ENCODE measurements at regions not wholly inside any gene's neighbourhood (a gene's known extent, or its start where the extent isn't known, plus 50 kb on each side); places are given as distances from the start of the nearest gene placed in this dataset.
A peak's percentile ranks its signal among the peaks of the same experiment; 100 is the strongest.

DNA sequence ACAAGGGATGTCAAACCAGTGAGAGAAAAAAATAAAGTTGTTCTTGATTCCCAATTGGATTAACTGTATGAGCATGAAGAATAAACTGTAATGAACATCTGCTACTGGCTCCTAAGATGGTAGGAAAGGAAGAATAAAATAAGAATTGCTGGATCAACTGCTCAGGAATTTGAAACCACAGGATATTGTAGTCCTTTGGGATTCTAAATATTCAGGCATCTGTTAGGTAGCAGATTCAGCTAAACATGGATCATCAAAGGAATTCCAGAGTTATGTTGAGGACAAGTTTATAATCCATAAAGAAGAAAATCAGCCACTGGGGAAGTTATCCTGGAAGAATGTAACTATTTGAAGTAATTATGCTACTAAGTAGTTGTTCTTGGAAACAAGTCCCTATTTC, 65.8 kb downstream of the ISL1 start:
- H3K9me3 ChIP-seq (ENCODE audit: insufficient read depth, low read depth, low read length) = no peaks in the 10 kb centered on the region
- H3K27me3 ChIP-seq (ENCODE audit: insufficient read depth, low read length) = no peaks in the 10 kb centered on the region
- peaks cover 15% of the 10 kb centered on the region for H3K4me1 ChIP-seq (ENCODE audit: insufficient read depth, low read length)
- no peak overlapping the region for H3K9ac ChIP-seq (ENCODE audit: low read depth, low read length)
- no peak overlapping the region for H3K4me3 ChIP-seq (ENCODE audit: low read length)
- H3K36me3 ChIP-seq (ENCODE audit: insufficient read depth, low read length) = no peaks in the 10 kb centered on the region
- H3K27ac ChIP-seq (ENCODE audit: low read depth, low read length) = no peak overlapping the region

DNA sequence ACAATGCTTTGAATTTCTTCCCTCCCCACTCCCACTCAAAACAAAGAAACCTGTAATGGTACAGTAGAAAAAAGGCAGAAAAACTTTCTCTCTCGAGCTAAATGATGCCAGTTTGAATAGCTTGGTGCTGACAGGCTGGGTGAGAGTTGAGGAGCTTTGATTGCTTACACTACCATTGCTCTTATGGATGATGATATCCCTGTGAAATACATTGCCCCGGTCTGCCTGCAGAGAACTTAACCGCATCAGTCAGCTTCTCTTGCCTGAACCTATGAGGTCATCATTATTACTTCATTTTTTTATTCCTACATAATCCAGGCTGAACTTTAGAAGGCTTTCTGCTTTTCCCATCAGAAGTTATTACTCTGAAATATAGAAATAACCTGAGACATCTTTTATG, 69.3 kb downstream of the ISL1 start:
- WGBS = 92% methylated on average over 3 of the region's 3 CpGs
- H3K27ac ChIP-seq (ENCODE audit: low read depth, low read length) = no peak overlapping the region
- H3K9me3 ChIP-seq (ENCODE audit: insufficient read depth, low read depth, low read length) = no peaks in the 10 kb centered on the region
- H3K4me3 ChIP-seq (ENCODE audit: low read length) = no peak overlapping the region
- H3K9ac ChIP-seq (ENCODE audit: low read depth, low read length) = no peak overlapping the region
- H3K27me3 ChIP-seq (ENCODE audit: insufficient read depth, low read length) = no peaks in the 10 kb centered on the region
- H3K4me1 ChIP-seq (ENCODE audit: insufficient read depth, low read length) = peaks cover 8% of the 10 kb centered on the region
- no peaks in the 10 kb centered on the region for H3K36me3 ChIP-seq (ENCODE audit: insufficient read depth, low read length)

DNA sequence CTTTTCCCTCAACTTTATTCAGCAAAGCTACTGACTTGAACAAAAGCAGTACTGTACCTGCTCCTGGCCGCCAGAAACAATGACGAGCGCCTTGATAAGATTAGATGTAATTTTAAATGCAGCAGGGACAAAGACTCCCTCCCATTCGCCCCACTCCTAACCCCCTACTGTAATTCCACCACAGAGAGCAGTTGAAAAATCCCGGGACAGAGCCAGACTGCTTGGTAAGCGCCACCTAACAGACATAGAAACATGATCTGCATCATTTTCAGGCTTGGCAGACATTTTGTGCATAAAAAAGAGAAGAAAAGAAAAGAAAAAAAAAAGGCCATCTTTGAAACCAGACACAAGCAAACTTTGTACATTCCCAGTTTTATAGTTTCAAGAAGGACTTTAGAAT, 81.9 kb downstream of the ISL1 start:
- H3K27me3 ChIP-seq (ENCODE audit: insufficient read depth, low read length) = no peaks in the 10 kb centered on the region
- 46% methylated on average over 4 of the region's 6 CpGs for WGBS
- H3K27ac ChIP-seq (ENCODE audit: low read depth, low read length) = no peak overlapping the region
- H3K9ac ChIP-seq (ENCODE audit: low read depth, low read length) = 0 out of 2 replicates have a peak overlapping the region, but pooled peaks have one; percentile 12
- H3K9me3 ChIP-seq (ENCODE audit: insufficient read depth, low read depth, low read length) = no peaks in the 10 kb centered on the region
- H3K4me3 ChIP-seq (ENCODE audit: low read length) = no peak overlapping the region
- peaks cover 9% of the 10 kb centered on the region; the same call in 1 of the 2 replicates for H3K4me1 ChIP-seq (ENCODE audit: insufficient read depth, low read length)
- no peaks in the 10 kb centered on the region for H3K36me3 ChIP-seq (ENCODE audit: insufficient read depth, low read length)

DNA sequence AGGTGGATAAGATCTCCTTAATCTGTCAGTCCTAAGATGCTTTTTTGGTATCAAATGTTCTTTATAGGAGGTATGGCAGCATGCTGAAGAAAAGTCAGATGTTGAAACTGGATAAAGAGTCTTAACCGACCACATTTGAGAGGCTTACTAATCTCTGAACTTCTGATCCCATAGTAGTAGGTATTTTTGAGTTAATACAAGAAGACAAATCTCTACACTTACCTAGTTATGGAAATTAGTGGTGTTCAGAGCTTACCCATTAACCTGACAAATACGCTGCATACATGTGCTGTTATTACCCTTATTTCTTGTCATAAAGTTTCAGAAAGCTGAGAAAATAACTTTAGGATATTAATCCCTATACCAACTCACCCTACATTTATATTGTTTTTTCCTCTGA, 83.0 kb downstream of the ISL1 start:
- no peaks in the 10 kb centered on the region for H3K9me3 ChIP-seq (ENCODE audit: insufficient read depth, low read depth, low read length)
- no peaks in the 10 kb centered on the region for H3K36me3 ChIP-seq (ENCODE audit: insufficient read depth, low read length)
- H3K27ac ChIP-seq (ENCODE audit: low read depth, low read length) = no peak overlapping the region
- no peak overlapping the region for H3K9ac ChIP-seq (ENCODE audit: low read depth, low read length)
- H3K4me1 ChIP-seq (ENCODE audit: insufficient read depth, low read length) = peaks cover 9% of the 10 kb centered on the region; the same call in 1 of the 2 replicates
- H3K4me3 ChIP-seq (ENCODE audit: low read length) = no peak overlapping the region
- H3K27me3 ChIP-seq (ENCODE audit: insufficient read depth, low read length) = no peaks in the 10 kb centered on the region
- 95% methylated on average over 2 of the region's 2 CpGs for WGBS

DNA sequence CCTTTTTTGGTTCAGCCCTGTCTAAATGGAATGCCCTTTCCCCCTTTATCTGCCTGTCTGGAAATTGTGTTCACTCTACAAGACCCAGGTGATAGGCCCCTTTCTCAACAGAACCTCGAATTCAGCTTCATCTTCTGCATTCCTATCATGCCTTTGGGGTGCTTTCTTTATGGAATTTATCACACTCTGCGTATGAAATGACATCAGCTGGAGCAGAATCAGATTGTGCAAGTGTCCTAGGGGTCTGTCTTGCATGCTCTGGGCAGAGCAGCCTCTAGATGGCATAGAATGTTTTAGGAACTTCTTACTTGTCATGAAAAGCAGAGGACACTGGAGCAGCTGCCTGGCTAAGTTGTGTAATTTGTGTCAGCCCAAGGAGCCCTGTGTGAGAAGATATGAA, 84.9 kb downstream of the ISL1 start:
- Histone ChIP-seq H3K27me3 (ENCODE audit: insufficient read depth, low read length) (no peaks in the 10 kb centered on the region), H3K27ac (ENCODE audit: low read depth, low read length) (no peak overlapping the region), H3K4me3 (ENCODE audit: low read length) (no peak overlapping the region), H3K36me3 (ENCODE audit: insufficient read depth, low read length) (no peaks in the 10 kb centered on the region), H3K9ac (ENCODE audit: low read depth, low read length) (no peak overlapping the region), H3K9me3 (ENCODE audit: insufficient read depth, low read depth, low read length) (no peaks in the 10 kb centered on the region), H3K4me1 (ENCODE audit: insufficient read depth, low read length) (peaks cover 9% of the 10 kb centered on the region; the same call in 1 of the 2 replicates)
- WGBS = 87% methylated on average over 2 of the region's 2 CpGs

DNA sequence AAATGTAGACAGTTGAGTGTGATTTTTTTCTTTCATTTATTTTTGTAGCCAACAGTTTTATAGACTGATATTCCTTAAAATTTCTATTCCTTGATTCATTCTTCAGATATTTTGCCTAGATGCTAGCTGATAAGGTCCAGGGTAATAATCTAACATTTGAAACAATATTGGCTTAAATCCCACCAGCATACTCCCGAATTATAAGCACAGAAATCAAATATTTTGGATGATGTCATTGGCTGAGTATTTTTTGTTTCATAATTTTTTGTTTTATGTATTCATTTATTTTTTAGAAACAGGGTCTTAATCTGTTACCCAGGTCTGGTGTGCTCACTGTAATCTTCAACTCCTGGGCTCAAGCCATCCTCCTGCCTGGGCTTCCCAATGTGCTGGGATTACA, 88.4 kb downstream of the ISL1 start:
- H3K27me3 ChIP-seq (ENCODE audit: insufficient read depth, low read length) = no peaks in the 10 kb centered on the region
- H3K9me3 ChIP-seq (ENCODE audit: insufficient read depth, low read depth, low read length) = no peaks in the 10 kb centered on the region
- no peak overlapping the region for H3K4me3 ChIP-seq (ENCODE audit: low read length)
- no peak overlapping the region for H3K27ac ChIP-seq (ENCODE audit: low read depth, low read length)
- H3K36me3 ChIP-seq (ENCODE audit: insufficient read depth, low read length) = no peaks in the 10 kb centered on the region
- H3K4me1 ChIP-seq (ENCODE audit: insufficient read depth, low read length) = no peaks in the 10 kb centered on the region
- WGBS = no CpG with 5 or more reads among the region's 1 CpG
- H3K9ac ChIP-seq (ENCODE audit: low read depth, low read length) = no peak overlapping the region

DNA sequence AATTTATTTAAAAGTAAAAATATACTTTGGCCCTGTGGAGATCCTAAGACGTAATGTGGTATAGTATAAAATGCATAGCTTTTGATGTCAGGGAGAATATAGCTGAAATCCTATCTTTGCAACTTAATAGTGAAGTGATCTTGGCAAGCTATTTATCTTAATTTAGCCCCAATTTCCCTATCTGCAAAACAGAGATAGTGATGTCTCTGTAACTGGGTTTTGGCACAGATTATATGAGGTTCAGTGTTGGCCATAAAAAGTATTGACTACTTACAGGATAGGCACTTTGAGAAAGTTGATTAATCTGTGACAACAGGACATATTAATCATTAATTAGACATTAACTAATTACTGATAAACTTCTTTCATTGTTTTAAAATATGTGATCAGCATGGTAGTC, 89.2 kb downstream of the ISL1 start:
- no peaks in the 10 kb centered on the region for H3K4me1 ChIP-seq (ENCODE audit: insufficient read depth, low read length)
- WGBS = 100% methylated on average over 1 of the region's 1 CpG
- no peaks in the 10 kb centered on the region for H3K36me3 ChIP-seq (ENCODE audit: insufficient read depth, low read length)
- no peak overlapping the region for H3K4me3 ChIP-seq (ENCODE audit: low read length)
- H3K27ac ChIP-seq (ENCODE audit: low read depth, low read length) = no peak overlapping the region
- no peaks in the 10 kb centered on the region for H3K27me3 ChIP-seq (ENCODE audit: insufficient read depth, low read length)
- H3K9ac ChIP-seq (ENCODE audit: low read depth, low read length) = no peak overlapping the region
- no peaks in the 10 kb centered on the region for H3K9me3 ChIP-seq (ENCODE audit: insufficient read depth, low read depth, low read length)

DNA sequence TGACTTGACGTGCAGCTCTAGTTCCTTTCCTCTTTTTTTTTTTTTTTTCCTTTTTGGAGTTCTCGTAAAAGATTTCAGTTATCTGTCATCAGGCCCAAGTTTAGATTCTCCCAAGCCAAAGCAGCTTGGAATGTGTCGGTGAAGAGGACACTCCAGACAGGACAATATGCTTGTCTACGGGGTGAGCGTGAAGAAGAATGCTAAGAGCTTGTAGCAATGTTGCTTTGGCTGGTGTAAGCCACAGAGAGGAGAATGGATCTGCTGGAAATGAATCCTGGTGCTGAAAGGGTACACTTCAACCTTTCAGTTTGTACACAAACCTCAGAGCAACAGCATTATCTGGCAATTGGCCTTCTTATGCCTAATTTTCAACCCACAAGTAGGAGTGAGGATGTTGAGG, 92.4 kb downstream of the ISL1 start:
- no peaks in the 10 kb centered on the region for H3K9me3 ChIP-seq (ENCODE audit: insufficient read depth, low read depth, low read length)

DNA sequence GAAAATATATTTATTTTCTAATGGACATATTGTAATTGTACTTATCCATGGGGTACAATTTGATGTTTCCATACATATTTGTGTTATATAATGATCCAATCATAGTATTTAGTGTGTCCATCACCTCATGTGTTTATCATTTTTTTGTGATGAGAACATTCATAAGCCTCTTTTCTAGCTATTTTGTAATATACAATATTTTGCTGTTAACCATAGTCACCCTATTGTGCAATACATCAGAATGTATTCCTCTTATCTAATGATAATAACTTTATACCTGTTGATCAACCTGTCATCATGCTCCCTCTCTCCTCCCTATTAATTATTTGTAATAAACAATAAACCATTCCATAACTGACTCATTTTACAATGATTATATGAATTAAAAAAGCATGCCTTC, 93.2 kb downstream of the ISL1 start:
- no peaks in the 10 kb centered on the region for H3K4me1 ChIP-seq (ENCODE audit: insufficient read depth, low read length)
- H3K4me3 ChIP-seq (ENCODE audit: low read length) = no peak overlapping the region
- no peak overlapping the region for H3K27ac ChIP-seq (ENCODE audit: low read depth, low read length)
- H3K27me3 ChIP-seq (ENCODE audit: insufficient read depth, low read length) = no peaks in the 10 kb centered on the region
- no peaks in the 10 kb centered on the region for H3K9me3 ChIP-seq (ENCODE audit: insufficient read depth, low read depth, low read length)
- H3K9ac ChIP-seq (ENCODE audit: low read depth, low read length) = no peak overlapping the region
- no peaks in the 10 kb centered on the region for H3K36me3 ChIP-seq (ENCODE audit: insufficient read depth, low read length)

More for the DNA sequence above, 92.4 kb downstream of the ISL1 start:
- no peaks in the 10 kb centered on the region for H3K36me3 ChIP-seq (ENCODE audit: insufficient read depth, low read length)
- no peak overlapping the region for H3K9ac ChIP-seq (ENCODE audit: low read depth, low read length)
- H3K27me3 ChIP-seq (ENCODE audit: insufficient read depth, low read length) = no peaks in the 10 kb centered on the region
- no peak overlapping the region for H3K4me3 ChIP-seq (ENCODE audit: low read length)
- H3K27ac ChIP-seq (ENCODE audit: low read depth, low read length) = no peak overlapping the region
- WGBS = 93% methylated on average over 5 of the region's 5 CpGs
- no peaks in the 10 kb centered on the region for H3K4me1 ChIP-seq (ENCODE audit: insufficient read depth, low read length)

DNA sequence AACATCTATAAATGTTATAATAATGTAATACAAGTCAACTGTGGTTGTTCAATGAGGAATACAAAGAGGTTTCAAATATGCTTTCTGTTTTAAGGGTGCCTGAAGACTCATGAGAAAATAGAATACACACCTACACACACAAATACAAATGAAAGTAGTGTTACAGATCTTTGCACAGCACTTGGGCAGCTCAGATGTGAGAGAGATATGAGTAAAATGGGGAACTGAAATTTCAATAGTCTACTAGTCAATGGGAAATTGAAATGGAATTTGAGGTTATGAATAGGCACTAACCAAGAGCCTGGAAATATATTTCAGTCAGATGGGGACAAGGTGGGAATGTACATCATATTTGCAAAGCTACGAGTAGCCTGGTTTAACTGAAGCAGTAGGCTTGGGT, 96.6 kb downstream of the ISL1 start:
- Histone ChIP-seq H3K4me1 (ENCODE audit: insufficient read depth, low read length) (no peaks in the 10 kb centered on the region), H3K27ac (ENCODE audit: low read depth, low read length) (no peak overlapping the region), H3K4me3 (ENCODE audit: low read length) (no peak overlapping the region), H3K9ac (ENCODE audit: low read depth, low read length) (no peak overlapping the region), H3K27me3 (ENCODE audit: insufficient read depth, low read length) (no peaks in the 10 kb centered on the region), H3K9me3 (ENCODE audit: insufficient read depth, low read depth, low read length) (no peaks in the 10 kb centered on the region), H3K36me3 (ENCODE audit: insufficient read depth, low read length) (no peaks in the 10 kb centered on the region)
- 86% methylated on average over 1 of the region's 1 CpG for WGBS

DNA sequence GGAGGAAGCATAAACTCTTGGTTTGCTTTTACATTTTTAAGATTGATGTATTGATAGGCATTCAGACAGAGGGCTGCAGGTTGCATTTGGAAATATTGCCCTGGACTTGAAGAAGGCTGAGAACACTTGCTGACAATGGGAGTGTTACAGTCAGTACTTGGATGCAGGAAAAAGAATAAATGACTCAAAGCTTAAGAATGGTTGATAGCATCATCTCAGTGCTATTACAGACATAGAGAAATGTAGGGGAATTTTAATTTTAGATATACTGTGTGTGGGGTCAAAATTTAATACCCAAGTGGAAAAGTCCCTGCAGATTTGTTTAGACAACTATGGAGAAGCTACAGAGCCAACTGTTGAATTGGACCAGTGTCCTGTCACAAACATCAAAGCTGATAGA, 101.1 kb downstream of the ISL1 start:
- Histone ChIP-seq H3K4me1 (ENCODE audit: insufficient read depth, low read length) (no peaks in the 10 kb centered on the region; the same call in 1 of the 2 replicates), H3K9ac (ENCODE audit: low read depth, low read length) (no peak overlapping the region), H3K27ac (ENCODE audit: low read depth, low read length) (no peak overlapping the region), H3K36me3 (ENCODE audit: insufficient read depth, low read length) (no peaks in the 10 kb centered on the region), H3K9me3 (ENCODE audit: insufficient read depth, low read depth, low read length) (no peaks in the 10 kb centered on the region), H3K4me3 (ENCODE audit: low read length) (no peak overlapping the region), H3K27me3 (ENCODE audit: insufficient read depth, low read length) (no peaks in the 10 kb centered on the region)

DNA sequence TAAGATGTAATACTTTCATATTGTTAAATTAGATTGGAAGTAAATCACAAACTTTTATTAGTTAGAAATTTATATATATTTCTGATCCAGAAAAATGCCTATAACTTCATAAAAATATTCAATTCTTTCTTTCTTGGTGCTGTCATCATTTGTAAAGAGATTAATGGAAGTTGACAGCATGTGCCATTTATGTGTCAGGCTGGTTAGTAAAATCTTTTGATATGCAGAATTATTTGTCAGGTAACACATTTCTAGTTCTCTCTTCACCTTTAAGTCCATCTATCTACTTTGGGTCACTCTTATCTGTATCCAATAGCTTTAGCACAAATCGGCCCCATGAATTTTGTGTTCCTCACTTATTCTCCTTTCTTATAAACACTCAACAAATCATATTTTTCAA, 102.9 kb downstream of the ISL1 start:
- Histone ChIP-seq H3K27me3 (ENCODE audit: insufficient read depth, low read length) (no peaks in the 10 kb centered on the region), H3K4me1 (ENCODE audit: insufficient read depth, low read length) (no peaks in the 10 kb centered on the region; the same call in 1 of the 2 replicates), H3K9ac (ENCODE audit: low read depth, low read length) (no peak overlapping the region), H3K4me3 (ENCODE audit: low read length) (no peak overlapping the region), H3K9me3 (ENCODE audit: insufficient read depth, low read depth, low read length) (no peaks in the 10 kb centered on the region), H3K27ac (ENCODE audit: low read depth, low read length) (no peak overlapping the region), H3K36me3 (ENCODE audit: insufficient read depth, low read length) (no peaks in the 10 kb centered on the region)
- 94% methylated on average over 1 of the region's 1 CpG for whole genome bisulfite sequencing
